GM21825 (cell line): ENCODE measurements at regions not wholly inside any gene's neighbourhood (a gene's known extent, or its start where the extent isn't known, plus 50 kb on each side); places are given as distances from the start of the nearest gene placed in this dataset.
"Not testable (repeated sequence)": the region's sequence is repeated elsewhere in the genome, so short reads cannot be mapped to it uniquely, and the experiment has no call there.

Experiments used
- ATAC-seq: cut with Tn5 transposase; IDR thresholded peaks from one replicate; pipeline ENCODE4 v1.9.1; 2021; ENCODE audit warnings: mild to moderate bottlenecking, moderate library complexity; ENCODE audit not compliant: unreplicated experiment

DNA sequence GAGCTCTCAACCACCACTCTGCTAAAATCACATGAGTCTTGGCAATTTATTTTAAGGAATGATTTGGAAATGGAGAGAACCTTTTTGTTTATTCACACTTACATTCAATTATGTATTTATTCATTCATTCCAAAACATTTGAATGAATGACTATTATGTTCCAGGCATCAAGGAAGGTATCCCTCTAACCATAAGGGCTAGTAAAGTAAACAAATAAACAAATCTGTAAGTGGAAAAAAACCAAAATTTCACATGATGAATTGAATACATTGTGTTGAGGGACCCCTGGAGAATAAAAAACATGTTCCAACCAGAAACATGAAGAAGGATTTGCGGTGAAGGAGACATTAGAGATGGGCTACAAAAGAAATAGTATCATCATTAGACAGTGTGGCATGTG, 677.8 kb downstream of the TOX3 start:
- no peak for ATAC-seq

DNA sequence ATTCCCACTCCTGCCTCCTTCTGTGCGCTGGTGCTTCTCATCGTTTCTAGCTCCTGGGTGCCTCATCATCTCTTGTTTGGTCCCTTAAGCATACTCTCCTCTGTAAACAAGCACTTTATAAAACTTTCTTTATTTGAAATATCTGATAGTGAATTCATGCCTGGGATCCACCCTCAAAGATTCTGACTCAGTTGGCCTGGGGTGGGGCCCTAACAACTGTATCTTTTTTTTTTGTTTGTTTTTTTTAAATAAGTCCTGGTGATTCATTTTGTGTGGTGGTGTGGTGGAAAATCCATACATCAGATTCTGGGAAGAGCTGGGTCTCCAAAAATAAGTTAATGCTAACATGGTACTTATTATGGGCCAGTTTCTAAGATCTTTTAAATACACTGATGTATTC, 678.3 kb downstream of the TOX3 start:
- no peak for ATAC-seq

DNA sequence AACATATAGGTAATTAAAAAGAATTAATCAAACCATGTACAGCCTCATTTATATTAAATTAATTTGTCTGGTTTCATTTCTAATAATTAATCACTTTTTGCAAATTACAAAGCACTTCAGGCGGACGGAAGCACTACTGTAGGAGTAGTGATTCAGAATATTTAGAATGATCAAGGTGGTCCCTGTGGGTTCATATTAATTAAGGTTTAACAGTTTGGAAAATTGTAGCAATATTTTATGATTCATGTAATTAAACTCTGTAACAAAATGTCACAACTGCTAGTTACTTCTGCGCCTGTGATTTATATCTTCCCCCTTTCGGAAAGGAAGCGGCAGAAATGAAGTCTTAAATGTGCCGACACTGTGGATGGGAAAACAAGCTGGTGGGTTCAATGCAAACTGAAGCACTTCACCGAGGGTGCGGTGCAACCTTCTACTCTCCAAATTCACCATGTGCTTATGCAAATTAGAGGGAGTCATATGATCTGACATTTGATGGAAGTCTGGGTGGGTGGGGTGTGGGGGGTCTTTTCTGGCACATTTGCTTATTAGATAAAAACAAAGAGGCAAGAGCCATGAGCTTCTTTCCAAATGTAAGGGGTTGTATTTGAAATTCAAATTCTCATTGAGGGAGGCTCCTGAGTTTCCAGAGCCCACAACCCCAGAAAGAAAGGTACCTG, 679.4 kb downstream of the TOX3 start:
- ATAC-seq: no peak

DNA sequence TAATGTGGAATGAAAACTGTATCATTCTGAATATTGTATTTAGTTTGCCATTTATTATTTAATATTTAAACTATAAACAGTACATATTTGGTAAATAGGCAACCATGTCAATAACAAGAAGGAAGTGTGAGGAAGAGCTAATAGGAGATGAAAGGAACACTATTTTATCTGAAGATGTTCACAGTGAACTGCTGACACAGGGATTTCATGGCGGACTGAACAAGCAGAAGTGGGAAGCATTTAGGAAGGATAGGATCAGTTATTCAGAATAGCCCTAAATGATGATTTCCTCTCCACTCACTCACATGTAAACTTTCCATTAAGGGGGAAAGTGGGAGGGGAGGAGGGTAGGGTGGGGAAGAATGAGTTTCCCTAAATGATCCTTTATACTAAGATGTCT, 682.4 kb downstream of the TOX3 start:
- no peak for ATAC-seq

DNA sequence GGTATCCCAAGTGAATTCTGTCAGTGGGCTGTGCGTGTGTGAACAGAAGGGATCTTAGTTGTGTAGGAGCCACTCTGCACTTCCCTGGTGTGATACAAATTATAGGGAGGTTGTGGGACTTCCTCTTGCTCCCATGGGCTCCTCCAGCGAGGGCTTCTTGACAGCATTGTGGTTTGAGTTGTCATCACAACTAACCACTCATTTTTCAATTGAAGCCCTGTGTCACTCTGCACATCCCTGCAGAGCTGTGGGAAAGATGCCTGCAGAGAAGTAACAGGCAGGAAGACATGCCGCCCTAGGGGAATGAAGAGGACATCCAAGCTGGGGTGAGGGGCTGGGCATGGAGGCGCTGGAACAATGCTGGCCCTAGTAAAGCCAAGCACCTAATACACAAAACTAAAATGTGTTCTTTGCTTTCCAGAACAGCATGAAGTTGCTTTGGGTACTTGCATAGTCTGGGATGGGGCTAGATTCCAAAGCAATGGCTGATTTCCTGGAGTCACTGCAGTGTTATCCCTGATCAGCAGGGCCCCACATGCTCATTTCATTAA, 692.5 kb downstream of the TOX3 start:
- ATAC-seq: no peak

DNA sequence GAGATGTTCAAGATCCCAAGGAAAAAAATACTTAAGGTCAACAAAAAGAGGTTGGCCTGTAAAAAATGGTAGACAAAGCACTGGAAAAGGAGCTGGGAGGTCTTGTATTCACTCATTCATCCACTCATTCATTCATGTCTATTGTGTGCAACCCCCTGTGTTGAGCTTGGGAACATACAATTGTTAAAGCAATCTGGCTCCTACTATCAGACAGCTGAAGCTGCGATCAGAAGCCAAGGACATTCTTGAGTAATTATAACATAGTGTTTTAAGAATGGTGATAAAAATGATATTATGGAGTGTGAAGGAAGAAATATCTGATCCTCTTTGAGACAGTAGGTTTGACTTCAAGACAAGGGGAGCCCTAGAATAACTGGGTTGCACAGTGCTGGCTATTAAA, 693.4 kb downstream of the TOX3 start:
- no peak for ATAC-seq

DNA sequence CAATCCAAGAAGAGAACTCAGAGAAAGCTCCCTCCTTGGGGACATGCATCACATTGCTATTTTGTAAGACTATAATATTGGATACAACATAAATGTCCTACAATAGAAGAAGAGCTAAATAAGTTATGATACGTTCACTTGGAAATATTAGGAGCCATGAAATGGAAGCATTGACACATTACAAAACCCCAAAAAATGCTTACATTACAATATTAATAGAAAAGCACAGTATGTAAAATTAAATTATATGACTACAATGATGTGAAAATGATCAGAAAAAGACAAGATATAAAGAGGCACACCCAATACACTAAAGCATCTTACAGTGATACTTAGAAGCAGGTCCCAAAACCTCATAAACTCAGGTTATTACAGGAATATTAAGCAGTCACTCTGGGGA, 694.1 kb downstream of the TOX3 start:
- no peak for ATAC-seq

DNA sequence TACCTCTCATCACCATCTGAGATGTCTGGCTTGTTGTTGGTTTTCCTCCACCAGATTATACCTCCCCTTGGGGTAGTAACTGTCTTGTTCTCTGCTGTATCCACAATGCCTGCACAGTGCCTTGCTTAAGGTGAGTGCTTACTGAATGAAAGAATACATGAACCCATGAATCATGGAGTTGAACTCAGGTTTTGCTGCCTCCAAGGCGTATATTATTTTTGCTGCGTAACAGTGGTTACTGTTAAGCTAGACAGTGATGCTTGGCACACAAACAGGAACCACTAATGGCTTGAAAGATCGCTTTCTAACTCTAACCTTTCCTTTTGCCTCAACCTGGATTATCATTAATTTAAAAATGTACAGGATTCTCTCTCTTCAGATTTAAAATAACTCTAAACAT, 695.8 kb downstream of the TOX3 start:
- ATAC-seq: no peak

DNA sequence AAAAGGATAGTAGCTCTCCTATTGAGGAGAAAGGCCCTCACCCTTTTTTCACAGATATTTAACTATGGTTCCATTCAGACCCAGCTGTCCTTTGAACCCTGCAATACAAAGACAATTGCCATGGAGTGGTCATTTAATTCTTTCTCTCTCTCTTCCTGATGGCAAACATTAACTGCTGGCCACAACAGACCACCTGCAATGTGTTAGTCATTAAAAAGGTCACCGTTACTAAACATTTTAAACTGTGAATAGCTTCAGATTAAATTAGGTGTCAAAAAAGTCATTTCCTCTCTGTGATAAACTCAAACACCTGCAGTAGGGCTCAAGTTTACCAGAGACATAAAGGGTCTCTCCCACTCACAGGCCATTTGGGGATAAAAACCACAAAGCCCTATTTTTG, 697.2 kb downstream of the TOX3 start:
- no peak for ATAC-seq

DNA sequence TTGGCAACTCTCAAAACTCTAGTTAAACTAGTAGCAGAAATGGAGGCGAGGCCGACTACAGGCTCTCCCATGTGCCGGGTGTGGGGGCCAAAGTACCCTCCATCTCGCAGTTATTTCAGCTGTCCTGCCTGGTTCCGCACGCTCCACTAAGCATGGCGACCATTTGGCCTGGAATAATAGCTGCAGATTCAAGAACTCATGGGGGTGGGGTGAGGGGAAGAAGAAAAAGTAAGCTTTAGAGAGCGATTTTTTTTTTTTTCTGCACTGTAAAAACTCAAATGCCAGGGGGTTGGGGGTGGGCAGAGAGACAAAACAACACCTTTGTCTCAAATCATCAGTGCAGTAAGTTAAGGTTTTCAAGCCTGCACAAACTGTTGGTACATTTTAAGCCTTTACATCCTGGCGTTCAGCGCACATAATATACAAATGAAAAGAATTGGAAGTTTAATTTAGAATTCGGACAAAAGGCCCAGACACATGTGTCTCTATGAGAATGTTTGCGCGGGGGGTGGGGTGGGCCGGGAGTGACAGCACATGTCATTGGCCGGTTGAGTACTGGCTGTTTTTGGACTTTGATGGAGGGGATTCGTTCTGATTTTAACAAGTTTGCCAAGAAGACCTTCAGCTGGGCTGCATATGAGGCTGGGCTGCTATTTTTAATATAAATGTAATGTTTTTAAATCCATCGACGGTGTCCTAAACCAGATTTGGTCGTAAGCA, 694.7 kb upstream of the SALL1 start:
- ATAC-seq: no peak

DNA sequence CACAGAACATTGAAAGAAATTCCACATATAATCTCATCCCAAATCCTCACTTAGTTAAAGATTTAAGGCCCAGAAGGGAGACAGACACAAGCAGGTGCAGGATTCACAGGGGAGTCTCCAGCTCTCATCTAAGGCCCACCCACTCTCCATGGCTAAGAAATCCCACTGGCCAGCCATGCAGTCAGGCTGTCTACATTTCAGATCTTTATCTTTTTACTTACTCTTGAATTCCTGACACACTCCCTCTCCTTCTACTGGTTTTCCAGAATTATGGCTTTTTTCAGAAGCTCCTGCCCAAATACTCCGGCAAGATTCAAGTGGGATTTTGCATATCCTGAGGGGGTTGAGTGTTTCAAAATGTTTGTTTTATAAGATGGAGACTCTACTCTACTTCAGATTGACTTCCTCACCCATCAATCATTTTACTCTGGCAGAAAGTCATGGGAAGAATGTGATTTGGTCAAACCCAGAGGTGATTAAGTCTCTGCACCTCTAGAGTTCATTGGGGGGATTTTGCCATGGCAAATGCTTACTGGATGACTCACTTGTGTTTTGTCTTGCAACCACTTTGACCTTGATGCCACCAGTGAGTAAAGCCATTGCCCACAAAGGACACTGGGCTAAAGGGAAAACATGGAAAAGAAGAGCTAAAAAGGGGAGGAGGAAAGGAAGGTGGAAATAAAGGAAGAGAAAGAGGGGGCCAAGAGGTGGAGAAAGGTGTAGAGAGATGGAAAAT, 688.8 kb upstream of the SALL1 start:
- no peak for ATAC-seq

DNA sequence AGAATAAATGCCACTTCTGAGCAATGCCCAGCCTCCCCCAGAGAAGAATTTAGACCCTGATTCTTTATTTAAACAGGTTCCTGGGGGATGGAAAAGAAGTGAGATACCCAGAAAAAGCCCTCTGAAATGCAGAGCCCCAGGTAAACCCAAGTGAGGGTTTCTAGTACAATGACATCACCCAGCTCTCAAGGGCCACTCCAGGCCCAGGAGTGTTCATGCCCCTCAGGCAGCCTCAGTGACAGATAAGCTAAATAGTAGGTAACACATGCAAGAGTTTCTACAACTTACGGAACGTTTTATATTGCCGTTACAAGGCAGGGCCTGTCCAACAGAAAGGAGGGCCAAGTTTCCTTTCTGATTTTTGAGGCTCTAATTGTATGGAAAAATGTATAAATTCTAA, 683.7 kb upstream of the SALL1 start:
- ATAC-seq: no peak

DNA sequence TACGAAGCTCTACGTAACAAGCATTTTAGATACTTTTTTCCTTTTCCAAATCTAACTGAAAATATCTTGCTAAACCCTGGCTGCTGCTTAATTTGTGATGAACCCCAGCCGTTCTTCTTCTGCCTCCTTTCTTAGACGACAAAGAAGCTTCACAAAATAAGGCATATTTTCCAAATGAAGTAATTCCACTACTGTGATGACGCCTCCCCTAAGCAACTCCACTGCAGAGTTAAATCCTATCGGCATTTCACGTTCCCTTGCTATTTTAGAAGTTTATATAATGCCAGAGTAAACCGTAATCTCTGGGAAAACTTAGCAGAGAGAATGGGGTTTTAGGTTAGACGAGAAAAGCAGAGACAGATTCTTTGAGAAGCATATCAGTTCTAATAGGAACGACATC, 683.1 kb upstream of the SALL1 start:
- ATAC-seq: no peak

DNA sequence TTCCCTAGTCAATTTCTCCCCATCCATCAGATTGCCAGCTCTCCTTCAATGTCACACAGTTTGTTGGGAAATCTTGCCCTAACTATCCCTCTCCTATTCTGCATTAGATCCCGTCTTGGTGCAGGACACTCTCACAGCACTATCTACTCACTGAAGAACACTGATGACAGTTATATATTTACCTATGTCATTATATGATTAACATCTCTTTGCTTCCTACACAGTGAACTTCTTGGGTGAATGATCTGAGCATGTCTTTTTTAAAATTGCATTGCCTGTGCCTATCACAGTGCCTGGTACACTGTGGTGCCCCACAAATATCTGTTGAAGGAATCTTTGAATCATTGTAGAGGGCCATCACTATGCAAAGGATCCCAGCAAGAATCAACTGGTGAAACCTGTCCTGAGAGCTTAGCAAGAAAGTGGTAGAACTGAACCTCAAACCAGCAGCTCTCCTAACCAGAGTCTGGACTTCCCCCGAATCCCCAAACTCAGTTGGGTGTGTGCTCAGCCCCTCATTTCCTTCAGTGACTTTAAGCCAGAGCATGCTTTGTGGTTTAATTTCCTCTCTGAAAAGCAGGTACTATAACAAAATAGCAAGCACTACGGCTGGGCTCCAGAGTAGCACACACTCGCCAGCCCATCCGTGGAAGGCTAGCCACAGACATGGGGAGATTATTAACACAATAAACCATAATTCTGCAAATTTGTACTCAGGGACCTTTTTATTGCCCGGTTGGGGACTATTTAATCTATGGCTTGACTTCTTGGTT, 680.7 kb upstream of the SALL1 start:
- no peak for ATAC-seq

DNA sequence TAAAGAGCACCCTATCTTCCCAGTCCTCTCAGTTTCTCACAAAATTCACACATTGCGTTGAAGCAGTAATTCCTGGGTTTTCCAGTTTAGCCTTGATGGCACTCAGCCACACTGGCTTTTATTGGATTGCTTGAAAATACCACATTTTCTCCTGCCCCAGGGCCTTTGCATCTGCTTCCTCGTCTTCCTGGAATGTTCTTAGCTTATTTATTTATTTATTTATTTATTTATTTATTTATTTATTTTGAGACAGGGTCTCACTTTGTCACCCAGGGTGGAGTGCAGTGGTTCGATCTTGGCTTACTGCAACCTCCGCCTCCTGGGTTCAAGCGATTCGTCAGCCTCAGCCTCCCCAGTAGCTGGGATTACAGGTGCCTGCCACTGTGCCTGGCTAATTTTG, 680.0 kb upstream of the SALL1 start:
- not testable (repeated sequence) for ATAC-seq

DNA sequence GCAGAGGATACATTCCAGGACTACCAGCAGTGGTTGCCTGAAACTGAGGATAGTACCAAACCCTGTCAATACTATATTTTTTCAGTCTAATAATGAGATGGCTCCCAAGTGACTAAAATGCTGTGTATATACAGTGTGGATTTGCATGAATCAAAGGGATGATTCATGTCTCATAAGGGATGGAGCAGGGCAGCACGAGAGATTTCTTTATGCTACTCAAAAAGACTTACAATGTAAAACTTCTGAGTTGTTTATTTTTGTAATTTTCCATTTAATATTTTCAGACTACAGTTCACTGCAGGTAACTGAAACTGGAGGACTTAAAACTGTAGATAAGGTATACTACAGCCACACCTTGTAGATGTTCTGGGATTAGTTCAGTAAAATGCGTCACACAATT, 674.7 kb upstream of the SALL1 start:
- ATAC-seq: no peak

DNA sequence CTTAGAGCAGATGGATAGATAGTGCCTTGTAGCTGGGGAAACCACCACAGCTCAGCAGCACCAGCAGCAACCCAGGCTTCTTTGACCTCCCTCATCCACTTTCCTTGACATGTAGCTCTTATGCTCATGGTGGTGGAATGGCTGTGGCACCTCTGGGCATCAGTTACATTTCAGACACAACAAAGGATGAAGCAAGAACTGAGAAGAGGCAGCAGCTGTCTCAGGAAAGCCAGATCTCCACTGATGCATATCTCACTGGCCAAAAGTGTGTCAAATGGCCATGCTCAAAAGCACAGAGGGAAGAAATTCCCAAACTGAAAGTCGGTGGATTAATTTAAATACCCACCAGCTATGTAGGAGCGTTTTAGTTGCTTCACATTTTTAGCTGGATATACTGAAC, 671.4 kb upstream of the SALL1 start:
- ATAC-seq: no peak

DNA sequence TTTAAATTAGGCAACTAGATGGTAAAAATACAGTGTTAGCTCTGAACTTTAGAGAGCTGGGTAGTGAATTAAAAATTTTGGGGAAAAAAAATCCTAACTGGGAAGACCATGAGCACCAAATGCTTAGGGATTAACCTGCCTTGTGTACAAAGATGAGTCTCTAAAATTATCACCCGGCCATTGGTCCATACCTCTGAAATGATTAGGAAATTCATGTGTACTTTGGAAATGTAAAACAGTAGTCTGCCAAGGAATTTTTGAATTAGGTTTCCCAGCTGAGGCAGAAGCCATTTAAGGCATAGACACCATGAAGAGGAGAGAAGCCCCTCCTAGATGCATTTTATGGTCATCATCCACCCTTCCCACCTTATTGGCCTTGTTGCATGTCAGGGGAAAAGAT, 670.5 kb upstream of the SALL1 start:
- ATAC-seq: no peak

DNA sequence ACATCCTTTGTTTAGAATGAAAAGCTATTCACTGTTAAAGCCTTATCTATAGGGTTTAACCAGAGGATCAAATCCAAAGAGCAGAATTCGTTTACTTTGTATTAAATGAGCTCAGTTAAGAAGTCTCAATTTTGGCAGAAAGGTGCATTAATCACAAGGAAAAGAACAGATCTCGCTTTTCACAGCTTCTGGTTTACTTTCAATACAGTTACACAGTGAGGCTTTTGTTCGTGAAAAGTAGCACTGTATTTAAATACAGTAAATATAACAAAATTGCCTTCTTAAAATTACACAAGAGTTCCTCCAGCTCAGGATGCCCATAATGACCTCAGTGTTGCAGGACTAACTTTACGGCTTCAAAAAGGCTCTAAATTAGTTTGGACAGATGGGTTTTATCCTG, 669.1 kb upstream of the SALL1 start:
- ATAC-seq: no peak

DNA sequence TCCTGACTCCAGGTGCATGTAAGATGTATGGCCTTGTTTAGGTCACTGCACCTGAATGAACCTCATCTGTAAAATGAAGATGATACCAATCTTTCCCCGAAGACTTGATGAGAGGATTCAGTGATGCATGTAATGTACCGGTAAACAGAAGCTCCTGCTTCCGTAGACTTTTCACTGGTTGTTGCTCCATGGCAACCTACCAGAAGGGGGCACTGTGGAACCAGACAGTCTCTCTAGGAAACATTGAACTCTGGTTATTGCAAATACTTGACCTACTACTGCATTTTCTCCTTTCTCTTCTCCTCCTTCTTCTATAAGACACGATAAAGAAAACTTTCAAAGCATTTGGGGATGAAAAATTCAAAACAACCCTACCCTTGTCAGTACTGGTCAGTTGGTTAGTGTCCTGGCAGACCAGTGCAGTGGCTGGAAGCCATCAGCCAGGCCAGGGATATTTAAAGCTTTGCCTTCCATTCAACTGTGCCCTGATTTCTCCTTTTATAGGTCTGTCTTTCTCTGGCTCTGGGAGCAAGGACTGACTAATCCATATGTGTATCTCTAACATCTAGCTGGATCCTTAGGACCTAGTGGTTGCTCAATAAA, 667.4 kb upstream of the SALL1 start:
- ATAC-seq: no peak

DNA sequence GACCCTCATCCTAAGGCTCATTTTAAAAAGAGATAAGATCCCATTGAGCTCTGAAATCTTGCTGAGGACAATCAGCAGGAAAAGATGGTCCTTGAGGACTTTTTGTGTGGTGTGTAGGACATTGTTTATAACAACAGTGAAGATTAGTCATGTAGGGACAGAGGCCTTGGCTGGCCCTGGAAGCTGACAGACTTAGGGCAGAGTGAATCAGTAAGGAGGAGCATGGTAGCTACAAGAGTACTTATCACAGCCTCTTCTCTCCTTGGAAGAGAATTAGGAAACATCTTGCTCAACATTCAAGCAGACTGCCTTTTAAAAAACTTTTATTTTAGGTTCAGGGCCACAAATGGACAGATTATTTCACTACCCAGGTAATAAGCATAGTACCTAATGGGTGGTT, 665.9 kb upstream of the SALL1 start:
- ATAC-seq: no peak
